ENCODE measurements at regions not wholly inside any gene's neighbourhood (a gene's known extent, or its start where the extent isn't known, plus 50 kb on each side); places are given as distances from the start of the nearest gene placed in this dataset.

- TF ChIP-seq BCL11A (tag by site-specific recombination; IDR thresholded peaks at IDR 0.05; ENCODE audit: low read depth) (no peak), KLF10 (tag by site-specific recombination; IDR thresholded peaks at IDR 0.05) (no peak), ZNF18 (tag by site-specific recombination; IDR thresholded peaks at IDR 0.05) (no peak)
These were observed 610.6 kb upstream of the ATXN8OS start for GRCh38 chr13:69496981-69497380.
